B cell (primary cell): ENCODE measurements at regions not wholly inside any gene's neighbourhood (a gene's known extent, or its start where the extent isn't known, plus 50 kb on each side); places are given as distances from the start of the nearest gene placed in this dataset.

Source experiments
- ATAC-seq: fragments of 200-7000 bp; cut with Tn5 transposase; one replicate; pipeline ENCODE4 v1.10.0; 2021; ENCODE audit warnings: low read depth, mild to moderate bottlenecking, moderate number of reproducible peaks, moderate library complexity
- CTCF ChIA-PET: fragments of 350-600 bp; sonication (Branson Sonifier 250); formaldehyde crosslinking; loops from one replicate; lab custom pipeline; 2021; ENCODE audit warnings: antibody characterized with exemption, inconsistent platforms; lab: Charles Lee
- POLR2A ChIA-PET: fragments of 350-600 bp; sonication (Branson Sonifier 250); formaldehyde crosslinking; loops from one replicate; lab custom pipeline; 2021; ENCODE audit warnings: antibody characterized with exemption; lab: Charles Lee
- DNase-seq: peaks from one replicate; pipeline ENCODE4 v3.0.0; 2013
- H2AFZ ChIP-seq: 2 replicates; pipeline ENCODE4 v1.6.1; 2012; ENCODE audit warnings: mild to moderate bottlenecking, low read depth, low read length; ENCODE audit not compliant: insufficient read depth, poor library complexity, severe bottlenecking
- H3K27ac ChIP-seq, 2 donors: 1 replicate in 1 of 2; 2 replicates in 1 of 2; pipeline ENCODE4 v1.5.1; 2012 to 2013; ENCODE audit warnings: low read length in 2 of 2, mild to moderate bottlenecking in 2 of 2, moderate library complexity in 1 of 2
- H3K27me3 ChIP-seq, 4 experiments: fragments of 200-600 bp in 1 of 4; sonication (generic) in 1 of 4; replicated peaks in 1 of 4; 1 replicate in 2 of 4; 2 replicates in 2 of 4; pipeline versions ENCODE4 v1.6.1 to v1.7.0; 2013 to 2016; ENCODE audit warnings: low read length in 3 of 4, mild to moderate bottlenecking in 2 of 4, mixed read lengths in 1 of 4, moderate library complexity in 1 of 4; ENCODE audit not compliant: insufficient read depth in 4 of 4, control insufficient read depth in 3 of 4; ENCODE audit errors: control extremely low read depth in 1 of 4
- H3K36me3 ChIP-seq, 2 experiments: replicated peaks in 1 of 2; 1 replicate in 1 of 2; 2 replicates in 1 of 2; pipeline versions ENCODE4 v1.6.1 to v1.7.1; 2013; ENCODE audit warnings: low read length in 1 of 2; ENCODE audit not compliant: insufficient read depth in 2 of 2, control insufficient read depth in 1 of 2; ENCODE audit errors: control extremely low read depth in 1 of 2, extremely low read depth in 1 of 2
- H3K4me1 ChIP-seq, 2 donors: fragments of 200-600 bp in 1 of 2; sonication (generic) in 1 of 2; 1 replicate in 1 of 2; 2 replicates in 1 of 2; pipeline versions ENCODE4 v1.5.1 to v1.6.1; 2013 to 2017; ENCODE audit warnings: low read length in 2 of 2; ENCODE audit not compliant: control insufficient read depth in 2 of 2, insufficient read depth in 2 of 2
- H3K4me2 ChIP-seq: replicated peaks from 2 replicates; pipeline ENCODE3; 2012; ENCODE audit warnings: mild to moderate bottlenecking, low read depth, low read length; ENCODE audit not compliant: poor library complexity, severe bottlenecking
- H3K4me3 ChIP-seq, 5 experiments: fragments of 200-600 bp in 1 of 5; sonication (generic) in 1 of 5; 1 replicate in 3 of 5; 2 replicates in 2 of 5; pipeline versions ENCODE4 v1.5.1 to v1.7.0; 2011 to 2016; ENCODE audit warnings: low read length in 4 of 5, mild to moderate bottlenecking in 4 of 5, low read depth in 2 of 5, control low read depth in 1 of 5, moderate library complexity in 1 of 5; ENCODE audit not compliant: insufficient read depth in 1 of 5; ENCODE audit errors: control extremely low read depth in 1 of 5, extremely low read depth in 1 of 5
- H3K79me2 ChIP-seq: fragments of 200-600 bp; sonication (generic); one replicate; pipeline ENCODE4 v1.6.0; 2016; ENCODE audit warnings: low read length; ENCODE audit not compliant: control insufficient read depth, insufficient read depth
- H3K9ac ChIP-seq: fragments of 200-600 bp; sonication (generic); 2 replicates; pipeline ENCODE4 v1.6.1; 2017; ENCODE audit warnings: mild to moderate bottlenecking, low read length, moderate library complexity
- H3K9me3 ChIP-seq, 3 donors: one replicate each; pipeline versions ENCODE4 v1.6.1 to v1.7.1; 2013; ENCODE audit warnings: low read length in 2 of 3; ENCODE audit not compliant: control insufficient read depth in 2 of 3, insufficient read depth in 1 of 3; ENCODE audit errors: control extremely low read depth in 1 of 3
- H4K20me1 ChIP-seq: 2 replicates; pipeline ENCODE4 v1.6.0; 2012; ENCODE audit warnings: mild to moderate bottlenecking, low read length; ENCODE audit not compliant: insufficient read depth, control insufficient read depth, poor library complexity, severe bottlenecking
- H3K27ac Mint-ChIP-seq: one replicate; pipeline ENCODE4 v1.8.0; 2021; ENCODE audit warnings: mixed read lengths
- H3K27me3 Mint-ChIP-seq: one replicate; pipeline ENCODE4 v1.8.0; 2021; ENCODE audit warnings: mixed read lengths
- H3K4me1 Mint-ChIP-seq: one replicate; pipeline ENCODE4 v1.8.0; 2021; ENCODE audit warnings: mixed read lengths
- H3K4me3 Mint-ChIP-seq: one replicate; pipeline ENCODE4 v1.8.0; 2021; ENCODE audit warnings: mixed read lengths
- H3K9me3 Mint-ChIP-seq: one replicate; pipeline ENCODE4 v1.8.0; 2022; ENCODE audit warnings: mixed read lengths; ENCODE audit not compliant: insufficient read depth
- CTCF ChIP-seq: fragments of 200-600 bp; IDR thresholded peaks from one replicate; pipeline ENCODE4 v1.8.0; 2022; ENCODE audit warnings: antibody characterized with exemption, mild to moderate bottlenecking
- EZH2 ChIP-seq: IDR thresholded peaks from 2 replicates; pipeline ENCODE4 v1.6.1; 2012; ENCODE audit warnings: borderline replicate concordance, low read depth, mild to moderate bottlenecking, moderate library complexity, low read length; ENCODE audit not compliant: insufficient read depth, poor library complexity, severe bottlenecking
- WGBS: methylation state at CpG from one replicate; pipeline ENCODE4 v1.1.5; 2013; ENCODE audit warnings: missing lambda C conversion rate; ENCODE audit not compliant: insufficient coverage; 5-methylcytosine and 5-hydroxymethylcytosine counted together
- intact Hi-C: fragments of 100-400 bp; cut with micrococcal nuclease; formaldehyde crosslinking; loops from one replicate; pipeline ENCODE4 v1.10.0; 2022

DNA sequence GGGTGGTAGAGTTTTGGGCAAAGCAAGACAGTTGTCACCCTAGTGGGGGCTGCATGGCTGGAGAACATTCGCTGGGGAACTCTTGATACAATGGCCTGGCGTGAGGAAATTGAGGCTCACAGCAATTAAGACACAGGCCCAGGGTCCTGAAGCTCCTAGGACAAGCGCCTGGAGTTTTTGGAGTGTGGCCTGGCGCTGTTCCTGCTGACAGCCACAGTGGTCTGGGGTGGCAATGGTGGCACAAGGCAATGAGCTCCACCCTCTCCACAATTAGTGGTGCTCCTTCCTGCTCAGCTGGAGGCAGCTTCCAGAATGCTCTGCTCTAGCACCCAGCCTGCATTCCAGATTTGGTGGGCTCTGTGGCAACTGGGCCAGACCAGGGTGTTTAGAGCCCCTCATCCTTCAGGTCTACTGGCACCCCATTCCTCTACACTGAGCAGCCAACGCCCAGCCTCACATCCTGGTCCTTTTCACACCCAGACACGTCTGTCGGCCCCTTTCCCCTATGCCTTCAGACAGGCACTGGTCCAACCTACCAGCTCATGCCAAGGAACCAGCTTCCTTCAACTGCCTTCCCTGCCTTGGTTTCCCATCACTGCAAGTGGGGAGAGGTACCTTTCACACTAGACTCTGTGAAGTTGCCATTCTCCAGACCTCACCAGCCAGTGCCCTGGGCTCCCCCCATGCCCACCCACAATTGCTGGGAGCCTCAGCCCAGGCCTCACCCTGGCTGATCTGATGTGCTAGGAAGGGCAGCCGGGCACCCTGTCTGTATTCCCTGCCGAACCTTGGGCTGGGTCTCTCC is 138.1 kb upstream of the COL5A1 start:
- Histone ChIP-seq H3K4me1 (no peaks in the 10 kb centered on the region), H3K36me3 (no peaks in the 10 kb centered on the region), H3K27me3 (peaks cover 0 to 31% (median 2%) of the 10 kb centered on the region in 4 experiments), H3K9me3 (peaks cover 0 to 6% (median 0%) of the 10 kb centered on the region in 3 donors), H2AFZ (no peak overlapping the region), H3K79me2 (no peaks in the 10 kb centered on the region), H3K27ac (no peak overlapping the region), H3K9ac (no peak overlapping the region), H3K4me3 (no peak overlapping the region), H3K4me2 (no peak overlapping the region), H4K20me1 (no peaks in the 10 kb centered on the region)
- no peak overlapping the region for H3K27ac Mint-ChIP-seq
- no peak for DNase-seq
- no peak for ATAC-seq
- no peaks in the 10 kb centered on the region for H3K4me1 Mint-ChIP-seq
- intact Hi-C loops = no loop called here
- TF ChIP-seq CTCF (no peak), EZH2 (no peak)
- WGBS = 88% methylated on average over 9 of the region's 9 CpGs
- H3K9me3 Mint-ChIP-seq = no peaks in the 10 kb centered on the region
- ChIA-PET CTCF (no interaction called here), POLR2A (no interaction called here)
- H3K4me3 Mint-ChIP-seq = no peak overlapping the region
- H3K27me3 Mint-ChIP-seq = peaks cover 12% of the 10 kb centered on the region

- no peak for ATAC-seq
- H3K4me1 Mint-ChIP-seq = no peaks in the 10 kb centered on the region
- H3K9ac ChIP-seq = no peak overlapping the region
- peaks cover 0 to 31% (median 2%) of the 10 kb centered on the region in 4 experiments for H3K27me3 ChIP-seq
- H3K27ac ChIP-seq = no peak overlapping the region
- H2AFZ ChIP-seq = no peak overlapping the region
- H3K4me2 ChIP-seq = no peak overlapping the region
- H3K79me2 ChIP-seq = no peaks in the 10 kb centered on the region
- no peak for DNase-seq
- no peak for TF ChIP-seq EZH2
- no peak for TF ChIP-seq CTCF
- WGBS = 99% methylated on average over 7 of the region's 7 CpGs
- peaks cover 0 to 6% (median 0%) of the 10 kb centered on the region in 3 donors for H3K9me3 ChIP-seq
- intact Hi-C loops = no loop called here
- no peaks in the 10 kb centered on the region for H3K9me3 Mint-ChIP-seq
- H3K36me3 ChIP-seq = no peaks in the 10 kb centered on the region
- H3K27me3 Mint-ChIP-seq = peaks cover 12% of the 10 kb centered on the region
- no peaks in the 10 kb centered on the region for H4K20me1 ChIP-seq
- H3K4me1 ChIP-seq = no peaks in the 10 kb centered on the region
- H3K4me3 ChIP-seq = no peak overlapping the region
- no peak overlapping the region for H3K4me3 Mint-ChIP-seq
- H3K27ac Mint-ChIP-seq = no peak overlapping the region
- ChIA-PET CTCF (no interaction called here), POLR2A (no interaction called here)
Observed at GRCh38 chr9:134504106-134504385, 137.6 kb upstream of the COL5A1 start.
